Smooth muscle cell of the brain vasculature (primary cell): ENCODE measurements at regions not wholly inside any gene's neighbourhood (a gene's known extent, or its start where the extent isn't known, plus 50 kb on each side); places are given as distances from the start of the nearest gene placed in this dataset.

Experiments
- DNase-seq: peaks from one replicate; pipeline ENCODE4 v3.0.0-alpha.2; 2012; ENCODE audit warnings: low read depth, low spot score

GRCh38 chr14:100381395-100382105 lies 58.4 kb downstream of the SLC25A47 start:
- DNase-seq: no peak

- no peak for DNase-seq
Observed at GRCh38 chr14:100382106-100382455, 58.9 kb downstream of the SLC25A47 start.

- no peak for DNase-seq
Observed at GRCh38 chr14:100383727-100384158, 60.6 kb downstream of the SLC25A47 start.

- no peak for DNase-seq
Observed at GRCh38 chr14:100384277-100384676, 61.1 kb downstream of the SLC25A47 start.

GRCh38 chr14:100384819-100385813 lies 62.0 kb downstream of the SLC25A47 start:
- no peak for DNase-seq

GRCh38 chr14:100386121-100386520 lies 63.0 kb downstream of the SLC25A47 start:
- no peak for DNase-seq

GRCh38 chr14:100386846-100387245 lies 63.7 kb downstream of the SLC25A47 start:
- DNase-seq: no peak

- no peak for DNase-seq
Observed at GRCh38 chr14:100387450-100387849, 64.3 kb downstream of the SLC25A47 start.

GRCh38 chr14:100388103-100389054 lies 65.2 kb downstream of the SLC25A47 start:
- DNase-seq: no peak

GRCh38 chr14:100389497-100390104 lies 66.5 kb downstream of the SLC25A47 start:
- DNase-seq: no peak

GRCh38 chr14:100391173-100391572 lies 68.0 kb downstream of the SLC25A47 start:
- DNase-seq: no peak

GRCh38 chr14:100391724-100392123 lies 68.6 kb downstream of the SLC25A47 start:
- no peak for DNase-seq

GRCh38 chr14:100392356-100392755 lies 69.2 kb downstream of the SLC25A47 start:
- no peak for DNase-seq

- DNase-seq: no peak
Observed at GRCh38 chr14:100393362-100393761, 70.2 kb downstream of the SLC25A47 start.

GRCh38 chr14:100393906-100394732 lies 71.0 kb downstream of the SLC25A47 start:
- no peak for DNase-seq

- no peak for DNase-seq
Observed at GRCh38 chr14:100394886-100395672, 71.9 kb downstream of the SLC25A47 start.

GRCh38 chr14:100396266-100396795 lies 73.2 kb downstream of the SLC25A47 start:
- no peak for DNase-seq

GRCh38 chr14:100397005-100397404 lies 73.9 kb downstream of the SLC25A47 start:
- no peak for DNase-seq

GRCh38 chr14:100398044-100398443 lies 74.9 kb downstream of the SLC25A47 start:
- no peak for DNase-seq
